C4-2B (cell line): ENCODE measurements at regions not wholly inside any gene's neighbourhood (a gene's known extent, or its start where the extent isn't known, plus 50 kb on each side); places are given as distances from the start of the nearest gene placed in this dataset.

Source experiments
- CTCF ChIP-seq: fragments of 450-650 bp; conservative IDR thresholded peaks from 2 replicates; pipeline ENCODE4 v1.5.1; 2017; ENCODE audit warnings: mild to moderate bottlenecking
- ZFX ChIP-seq: fragments of 450-650 bp; IDR thresholded peaks from 2 replicates; pipeline ENCODE4 v1.6.1; 2017

GRCh38 chr13:105070452-105070851 lies 1465.0 kb downstream of the EFNB2 start:
- TF ChIP-seq CTCF, result no peak
- TF ChIP-seq ZFX, result no peak
